ENCODE measurements at regions not wholly inside any gene's neighbourhood (a gene's known extent, or its start where the extent isn't known, plus 50 kb on each side); places are given as distances from the start of the nearest gene placed in this dataset.

GRCh38 chr20:57031867-57032355 lies 234.5 kb downstream of the BMP7 start:
- H3K4me2 ChIP-seq (ENCODE audit: low read length): no peak overlapping the region
- H3K9me3 ChIP-seq (ENCODE audit: control insufficient read depth, insufficient read depth, low read length): no peaks in the 10 kb centered on the region
- no peaks in the 10 kb centered on the region for H4K20me1 ChIP-seq (ENCODE audit: control insufficient read depth, insufficient read depth, low read depth, low read length)
- peaks cover 28% of the 10 kb centered on the region for H3K27me3 ChIP-seq (ENCODE audit: control insufficient read depth, low read length)
- H3K9me2 ChIP-seq (replicated peaks; ENCODE audit: control insufficient read depth, low read length): no peaks in the 10 kb centered on the region
- no peak for TF ChIP-seq CTCF (IDR thresholded peaks at IDR 0.05; ENCODE audit: low read depth, low read length, poor library complexity, severe bottlenecking)
- TF ChIP-seq EZH2phosphoT487 (IDR thresholded peaks at IDR 0.05; ENCODE audit: borderline replicate concordance, low read length): no peak
- H3K79me2 ChIP-seq (ENCODE audit: control insufficient read depth, low read length): no peaks in the 10 kb centered on the region
- H3K4me3 ChIP-seq (ENCODE audit: low read length): no peak overlapping the region
- H3K36me3 ChIP-seq (ENCODE audit: control insufficient read depth, low read length): no peaks in the 10 kb centered on the region
- no peaks in the 10 kb centered on the region for H3F3A ChIP-seq (ENCODE audit: control insufficient read depth, insufficient read depth)
- H3K4me1 ChIP-seq (ENCODE audit: control insufficient read depth, low read length): no peaks in the 10 kb centered on the region
- H3K27ac ChIP-seq (ENCODE audit: low read depth, low read length): no peak overlapping the region

GRCh38 chr20:57032847-57033246 lies 233.6 kb downstream of the BMP7 start:
- H3K79me2 ChIP-seq (ENCODE audit: control insufficient read depth, low read length): no peaks in the 10 kb centered on the region
- no peaks in the 10 kb centered on the region for H3K36me3 ChIP-seq (ENCODE audit: control insufficient read depth, low read length)
- no peaks in the 10 kb centered on the region for H3F3A ChIP-seq (ENCODE audit: control insufficient read depth, insufficient read depth)
- no peaks in the 10 kb centered on the region for H3K9me2 ChIP-seq (replicated peaks; ENCODE audit: control insufficient read depth, low read length)
- no peaks in the 10 kb centered on the region for H3K9me3 ChIP-seq (ENCODE audit: control insufficient read depth, insufficient read depth, low read length)
- no peaks in the 10 kb centered on the region for H4K20me1 ChIP-seq (ENCODE audit: control insufficient read depth, insufficient read depth, low read depth, low read length)
- H3K4me3 ChIP-seq (ENCODE audit: low read length): no peak overlapping the region
- H3K27ac ChIP-seq (ENCODE audit: low read depth, low read length): no peak overlapping the region
- TF ChIP-seq EZH2phosphoT487 (IDR thresholded peaks at IDR 0.05; ENCODE audit: borderline replicate concordance, low read length) (no peak), CTCF (IDR thresholded peaks at IDR 0.05; ENCODE audit: low read depth, low read length, poor library complexity, severe bottlenecking) (no peak)
- H3K4me1 ChIP-seq (ENCODE audit: control insufficient read depth, low read length): no peaks in the 10 kb centered on the region
- no peak overlapping the region for H3K4me2 ChIP-seq (ENCODE audit: low read length)
- H3K27me3 ChIP-seq (ENCODE audit: control insufficient read depth, low read length): peaks cover 21% of the 10 kb centered on the region

GRCh38 chr20:57034001-57034400 lies 232.4 kb downstream of the BMP7 start:
- H4K20me1 ChIP-seq (ENCODE audit: control insufficient read depth, insufficient read depth, low read depth, low read length): no peaks in the 10 kb centered on the region
- H3K9me2 ChIP-seq (replicated peaks; ENCODE audit: control insufficient read depth, low read length): no peaks in the 10 kb centered on the region
- H3K9me3 ChIP-seq (ENCODE audit: control insufficient read depth, insufficient read depth, low read length): no peaks in the 10 kb centered on the region
- no peaks in the 10 kb centered on the region for H3K4me1 ChIP-seq (ENCODE audit: control insufficient read depth, low read length)
- H3K4me2 ChIP-seq (ENCODE audit: low read length): no peak overlapping the region
- H3K79me2 ChIP-seq (ENCODE audit: control insufficient read depth, low read length): no peaks in the 10 kb centered on the region
- no peak for TF ChIP-seq EZH2phosphoT487 (IDR thresholded peaks at IDR 0.05; ENCODE audit: borderline replicate concordance, low read length)
- no peak for TF ChIP-seq CTCF (IDR thresholded peaks at IDR 0.05; ENCODE audit: low read depth, low read length, poor library complexity, severe bottlenecking)
- H3K27ac ChIP-seq (ENCODE audit: low read depth, low read length): no peak overlapping the region
- H3K4me3 ChIP-seq (ENCODE audit: low read length): no peak overlapping the region
- H3F3A ChIP-seq (ENCODE audit: control insufficient read depth, insufficient read depth): no peaks in the 10 kb centered on the region
- H3K27me3 ChIP-seq (ENCODE audit: control insufficient read depth, low read length): peaks cover 19% of the 10 kb centered on the region
- H3K36me3 ChIP-seq (ENCODE audit: control insufficient read depth, low read length): no peaks in the 10 kb centered on the region
